GM18868 (cell line): ENCODE measurements at regions not wholly inside any gene's neighbourhood (a gene's known extent, or its start where the extent isn't known, plus 50 kb on each side); places are given as distances from the start of the nearest gene placed in this dataset.
"Not testable (repeated sequence)": the region's sequence is repeated elsewhere in the genome, so short reads cannot be mapped to it uniquely, and the experiment has no call there.

Experiments
- ATAC-seq: cut with Tn5 transposase; IDR thresholded peaks from one replicate; pipeline ENCODE4 v1.9.1; 2021; ENCODE audit warnings: mild to moderate bottlenecking, moderate library complexity; ENCODE audit not compliant: unreplicated experiment

GRCh38 chr1:82371844-82372498 lies 571.2 kb downstream of the ADGRL2 start:
- no peak for ATAC-seq

GRCh38 chr1:82367456-82367855 lies 566.7 kb downstream of the ADGRL2 start:
- no peak for ATAC-seq

DNA sequence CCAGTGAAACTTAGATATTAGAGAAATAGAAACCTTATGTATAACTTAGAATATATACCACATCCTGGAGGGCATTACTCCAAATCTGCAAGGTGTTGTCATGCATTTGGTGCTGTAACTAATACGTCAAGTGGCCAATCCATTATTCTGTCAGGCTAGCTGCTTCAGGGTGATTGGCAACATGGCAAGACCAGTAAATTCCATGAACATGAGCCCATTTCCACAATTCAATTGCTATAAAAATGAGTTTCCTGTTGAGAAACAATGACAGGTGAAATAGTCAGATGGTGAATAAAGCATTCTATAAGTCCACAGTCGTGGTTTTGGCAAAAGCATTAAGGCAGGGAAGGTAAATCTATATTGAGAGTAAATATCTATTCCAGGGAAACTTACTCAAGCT lies 566.0 kb downstream of the ADGRL2 start:
- ATAC-seq = no peak

GRCh38 chr1:82359541-82359940 lies 558.8 kb downstream of the ADGRL2 start:
- ATAC-seq = not testable (repeated sequence)

DNA sequence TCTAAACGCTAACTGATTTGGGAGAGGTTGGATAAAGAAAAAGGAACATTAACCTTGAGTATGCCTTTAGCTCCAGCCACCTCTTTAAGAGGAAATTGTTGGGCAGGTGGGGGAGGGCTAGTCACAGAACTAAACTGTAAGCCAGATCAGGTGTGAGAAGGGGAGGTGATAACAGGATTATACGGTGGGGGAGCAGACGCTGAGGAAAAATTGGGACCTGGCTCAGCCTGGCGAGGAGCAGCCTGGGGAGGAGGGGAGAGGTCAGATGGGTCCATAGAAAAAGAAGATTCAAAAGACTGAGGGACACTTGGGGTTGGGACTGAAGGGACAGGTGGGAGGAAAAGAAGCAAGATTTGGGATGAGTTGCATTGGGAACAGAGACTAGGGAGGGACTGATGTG lies 558.0 kb downstream of the ADGRL2 start:
- ATAC-seq = not testable (repeated sequence)

DNA sequence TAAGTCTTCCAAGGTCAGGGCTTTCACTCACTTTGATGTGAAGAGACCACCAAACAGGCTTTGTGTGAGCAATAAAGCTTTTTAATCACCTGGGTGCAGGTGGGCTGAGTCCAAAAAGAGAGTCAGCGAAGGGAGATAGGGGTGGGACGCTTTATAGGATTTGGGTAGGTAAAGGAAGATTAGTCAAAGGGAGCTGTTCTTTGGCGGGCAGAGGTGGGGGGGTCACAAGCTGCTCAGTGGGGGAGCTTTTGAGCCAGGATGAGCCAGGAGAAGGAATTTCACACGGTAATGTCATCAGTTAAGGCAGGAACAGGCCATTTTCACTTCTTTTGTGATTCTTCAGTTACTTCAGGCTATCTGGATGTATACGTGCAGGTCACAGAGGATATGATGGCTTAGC lies 553.8 kb downstream of the ADGRL2 start:
- not testable (repeated sequence) for ATAC-seq

DNA sequence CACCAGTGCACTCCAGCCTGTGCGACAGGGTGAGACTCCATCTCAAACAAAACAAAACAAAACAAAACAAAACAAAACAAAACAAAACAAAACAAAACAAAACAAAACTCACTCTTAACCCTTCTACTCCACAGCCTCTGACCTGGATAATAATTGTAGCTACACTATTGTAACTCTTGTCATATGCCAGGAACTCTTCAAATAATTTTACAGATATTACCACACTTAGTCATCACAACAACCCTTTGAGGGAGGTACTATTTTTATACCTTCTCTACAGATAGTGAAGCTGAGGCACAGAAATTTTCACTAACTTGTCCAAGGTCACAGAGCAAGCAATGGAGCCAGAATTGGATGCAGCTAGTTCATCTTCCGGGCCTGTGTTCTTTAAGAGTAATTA lies 547.8 kb downstream of the ADGRL2 start:
- no peak for ATAC-seq

DNA sequence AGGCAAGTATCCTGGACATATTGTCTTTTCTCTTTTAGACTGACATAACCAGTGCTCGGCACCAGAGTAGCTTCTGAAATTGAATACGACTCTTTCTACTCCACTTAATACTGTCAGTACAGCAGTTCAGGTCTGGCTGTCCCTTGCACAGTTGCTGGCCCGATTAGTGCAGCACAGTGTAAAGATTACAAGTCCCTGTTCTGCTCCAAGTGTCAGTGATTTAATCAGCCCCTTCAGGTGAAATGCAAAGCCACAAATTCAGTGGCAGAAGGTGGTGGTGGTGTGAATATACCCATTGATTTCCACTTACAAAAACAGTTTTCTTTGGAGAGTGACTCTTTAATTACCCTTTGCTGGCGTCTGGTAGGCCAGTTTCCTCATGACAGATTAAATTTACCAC lies 545.4 kb downstream of the ADGRL2 start:
- ATAC-seq = no peak

DNA sequence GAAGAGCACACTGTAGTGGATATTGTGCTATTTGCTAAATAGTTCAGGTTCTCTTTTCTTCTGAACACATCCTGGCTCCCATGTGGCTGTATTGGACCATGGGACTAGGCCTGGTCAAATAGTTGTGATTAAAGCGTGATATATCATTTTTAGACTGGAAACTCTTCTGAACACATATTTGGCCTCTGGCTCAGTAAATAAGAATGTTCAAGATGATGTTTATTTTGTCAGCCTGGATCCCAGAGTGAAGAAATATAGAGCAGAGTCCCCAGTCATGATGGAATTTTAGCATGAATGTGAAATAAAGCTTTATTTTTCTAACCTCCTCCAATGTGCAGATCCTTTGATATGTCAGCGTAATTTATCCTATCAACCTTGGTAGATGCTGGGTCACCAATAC lies 542.6 kb downstream of the ADGRL2 start:
- no peak for ATAC-seq

- peak; percentile 75 for ATAC-seq
These were observed 536.9 kb downstream of the ADGRL2 start for GRCh38 chr1:82337635-82338034.

- no peak for ATAC-seq
These were observed 529.6 kb downstream of the ADGRL2 start for GRCh38 chr1:82330330-82330729.

- no peak for ATAC-seq
These were observed 528.5 kb downstream of the ADGRL2 start for GRCh38 chr1:82329226-82329625.

DNA sequence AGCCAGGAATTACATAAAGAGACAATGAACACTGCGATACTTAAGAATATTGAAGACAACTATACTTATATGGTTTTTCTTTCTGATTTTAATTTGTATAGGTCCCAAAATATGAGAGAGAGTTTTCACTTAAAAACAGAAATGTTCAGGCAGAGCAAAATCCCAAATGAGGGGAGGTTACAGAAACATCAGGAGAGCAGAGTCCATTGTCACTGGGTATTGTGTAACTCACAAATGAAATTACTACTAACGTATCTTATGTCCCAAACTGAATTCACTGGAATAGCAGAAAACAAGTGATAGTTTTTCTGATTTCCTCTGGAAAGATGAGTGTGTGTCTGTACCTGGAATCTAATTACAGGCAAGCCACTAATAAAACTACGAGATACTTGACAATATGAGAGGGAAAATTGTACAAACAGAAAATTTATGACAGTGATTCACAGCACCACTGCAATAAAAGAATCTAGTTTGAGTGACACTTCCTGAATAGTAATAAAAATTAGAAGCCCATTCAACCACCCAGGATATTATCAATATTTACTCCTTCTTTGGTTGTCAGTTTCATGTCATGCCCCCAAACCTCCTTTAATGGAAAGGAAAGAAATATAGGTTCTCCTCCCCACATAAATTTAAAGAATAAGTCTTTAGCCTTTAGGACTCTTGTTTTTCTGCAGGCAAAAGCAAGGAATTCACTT lies 522.6 kb downstream of the ADGRL2 start:
- no peak for ATAC-seq

- ATAC-seq = no peak
These were observed 521.1 kb downstream of the ADGRL2 start for GRCh38 chr1:82321794-82322193.

- no peak for ATAC-seq
These were observed 518.8 kb downstream of the ADGRL2 start for GRCh38 chr1:82319546-82319945.

DNA sequence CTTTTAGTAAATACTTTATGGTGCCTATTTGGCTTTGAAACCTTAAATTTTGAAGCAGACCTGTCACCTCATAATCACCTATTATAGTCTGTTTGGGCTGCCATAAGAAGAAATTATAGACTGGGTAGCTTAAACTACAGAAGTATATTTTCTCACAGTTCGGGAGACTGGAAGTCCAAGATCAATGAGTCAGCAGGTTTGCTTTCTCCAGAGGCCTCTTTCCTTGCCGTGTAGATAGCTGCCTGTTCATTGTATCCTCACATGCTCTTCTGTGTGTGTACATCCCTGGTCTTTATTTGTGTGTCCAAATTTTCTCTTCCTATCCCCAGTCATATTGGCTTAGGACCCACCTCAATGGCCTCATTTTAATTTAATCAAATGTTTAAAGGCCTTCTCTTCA lies 518.2 kb downstream of the ADGRL2 start:
- no peak for ATAC-seq

DNA sequence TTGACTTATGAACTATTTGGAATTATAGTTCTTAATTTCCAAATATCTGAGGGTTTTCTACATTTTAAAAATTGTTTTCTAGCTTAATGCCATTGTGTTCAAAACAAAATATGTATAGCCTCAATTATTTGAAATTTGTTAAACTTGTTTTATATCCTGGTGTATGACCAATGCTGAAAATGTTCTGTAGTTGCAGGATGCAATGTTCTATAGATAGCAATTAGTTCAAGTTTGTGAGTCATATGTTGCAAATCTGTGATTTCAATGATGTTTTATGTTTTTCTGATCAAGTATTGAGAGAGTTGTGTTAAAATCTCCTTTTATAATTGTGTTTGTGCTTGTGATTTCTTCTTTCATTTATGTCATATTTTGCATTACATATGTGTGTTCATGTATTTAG lies 517.5 kb downstream of the ADGRL2 start:
- ATAC-seq = no peak

GRCh38 chr1:82317671-82318070 lies 516.9 kb downstream of the ADGRL2 start:
- no peak for ATAC-seq

DNA sequence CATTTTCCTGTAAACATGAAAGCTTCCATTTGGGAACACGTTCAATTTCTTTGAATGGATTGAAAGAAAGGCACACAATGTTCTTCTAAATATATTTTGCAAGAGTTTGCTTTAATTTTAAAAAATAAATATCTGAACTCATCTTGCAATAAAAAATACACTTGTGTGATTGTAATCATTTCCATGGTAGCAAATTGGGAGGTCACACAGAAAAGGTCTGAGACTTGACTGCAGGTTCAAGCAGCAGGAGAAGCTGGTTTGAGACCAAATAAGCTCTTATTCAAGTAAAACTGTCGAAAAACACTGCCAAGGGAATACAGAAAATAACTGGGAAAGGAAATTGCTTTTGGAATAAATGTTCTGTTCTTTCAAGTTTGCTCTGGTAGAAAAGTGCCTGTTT lies 498.9 kb downstream of the ADGRL2 start:
- ATAC-seq = no peak

GRCh38 chr1:82299056-82299455 lies 498.3 kb downstream of the ADGRL2 start:
- ATAC-seq = no peak

GRCh38 chr1:82297139-82297896 lies 496.6 kb downstream of the ADGRL2 start:
- ATAC-seq = no peak

DNA sequence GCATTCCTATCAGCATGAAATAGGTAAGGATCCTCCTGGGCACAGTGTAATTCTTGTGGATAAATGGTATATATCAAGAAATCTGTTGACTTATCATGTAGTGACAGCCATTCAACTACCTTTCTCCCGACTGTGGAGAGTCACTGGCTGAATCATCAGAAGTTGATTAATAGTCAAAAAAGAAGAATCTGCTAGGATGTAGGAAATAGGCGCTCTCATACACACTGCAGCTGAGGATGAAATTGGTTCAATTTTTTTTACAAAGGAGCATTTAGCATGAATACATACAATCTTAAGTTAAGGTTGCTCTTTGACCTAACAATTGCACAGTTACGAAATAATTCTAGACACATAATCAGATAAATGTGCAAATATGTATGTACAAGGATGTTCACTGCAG lies 486.8 kb downstream of the ADGRL2 start:
- ATAC-seq = no peak
